Kidney (tissue), 13 donors: ENCODE measurements at regions not wholly inside any gene's neighbourhood (a gene's known extent, or its start where the extent isn't known, plus 50 kb on each side); places are given as distances from the start of the nearest gene placed in this dataset.
"Not testable (repeated sequence)": the region's sequence is repeated elsewhere in the genome, so short reads cannot be mapped to it uniquely, and the experiment has no call there.

Experiments used
- DNase-seq, 5 donors: peaks; one replicate each; pipeline ENCODE4 v3.0.0-alpha.2; 2013 to 2020
- FAIRE-seq: peaks from 2 replicates; lab custom pipeline; 2012; peaks lifted over from hg19 to GRCh38; lab: Jason Lieb, UNC
- H3K27ac ChIP-seq, 2 donors: one replicate each; pipeline ENCODE4 v1.7.0; 2013; ENCODE audit warnings: low read depth in 2 of 2, low read length in 2 of 2, inconsistent platforms in 1 of 2
- H3K27me3 ChIP-seq: one replicate; pipeline ENCODE4 v1.7.1; 2013; ENCODE audit warnings: low read length, inconsistent platforms; ENCODE audit not compliant: control insufficient read depth, insufficient read depth
- H3K36me3 ChIP-seq, 3 donors: one replicate each; pipeline versions ENCODE4 v1.7.0 to v1.7.1; 2013; ENCODE audit warnings: low read length in 3 of 3, control low read depth in 1 of 3, inconsistent platforms in 1 of 3; ENCODE audit not compliant: insufficient read depth in 3 of 3, control insufficient read depth in 2 of 3
- H3K4me1 ChIP-seq, 3 donors: one replicate each; pipeline versions ENCODE4 v1.7.0 to v1.7.1; 2013; ENCODE audit warnings: low read length in 3 of 3, inconsistent platforms in 1 of 3, low read depth in 1 of 3; ENCODE audit not compliant: control insufficient read depth in 2 of 3, insufficient read depth in 2 of 3
- H3K4me3 ChIP-seq, 3 donors: one replicate each; pipeline versions ENCODE4 v1.7.0 to v1.8.1; 2013; ENCODE audit warnings: low read length in 3 of 3, control low read depth in 1 of 3, inconsistent platforms in 1 of 3
- H3K9ac ChIP-seq, 3 donors: one replicate each; pipeline versions ENCODE4 v1.7.0 to v1.7.1; 2013; ENCODE audit warnings: low read length in 3 of 3, control low read depth in 1 of 3, inconsistent platforms in 1 of 3
- H3K9me3 ChIP-seq, 3 donors: one replicate each; pipeline versions ENCODE4 v1.7.0 to v1.7.1; 2013; ENCODE audit warnings: low read length in 3 of 3, control low read depth in 1 of 3, inconsistent platforms in 1 of 3; ENCODE audit not compliant: control insufficient read depth in 2 of 3, insufficient read depth in 1 of 3
- intact Hi-C: fragments of 100-400 bp; cut with DNase I; formaldehyde crosslinking; loops from one replicate; pipeline ENCODE4 v1.11.1; 2022
- TF ChIP-seq, protein P1 (sequence below): IDR thresholded peaks from 3 replicates; pipeline ENCODE4 v1.5.1; 2012; ENCODE audit warnings: mild to moderate bottlenecking, moderate library complexity, borderline replicate concordance; ENCODE audit not compliant: insufficient read depth; ENCODE audit errors: extremely low read depth
- donor health status: control.
- donor health status: control.
- donor health status: control.
- donor health status: control.
- donor health status: control.
- donor health status: DM: yes; HTN: yes; CAD: no.
- donor health status: Normal renal cell carcinoma (clear cell type).

GRCh38 chr16:65700596-65700995 is 578.7 kb upstream of the CDH11 start:
- intact Hi-C loops: no loop called here
- no peak for FAIRE-seq
- H3K9ac ChIP-seq: no peak overlapping the region
- H3K27ac ChIP-seq: no peak overlapping the region
- H3K9me3 ChIP-seq: no peaks in the 10 kb centered on the region
- H3K36me3 ChIP-seq: no peaks in the 10 kb centered on the region
- no peaks in the 10 kb centered on the region for H3K4me1 ChIP-seq
- no peak overlapping the region for H3K4me3 ChIP-seq
- no peak for DNase-seq
- TF ChIP-seq, protein P1, sequence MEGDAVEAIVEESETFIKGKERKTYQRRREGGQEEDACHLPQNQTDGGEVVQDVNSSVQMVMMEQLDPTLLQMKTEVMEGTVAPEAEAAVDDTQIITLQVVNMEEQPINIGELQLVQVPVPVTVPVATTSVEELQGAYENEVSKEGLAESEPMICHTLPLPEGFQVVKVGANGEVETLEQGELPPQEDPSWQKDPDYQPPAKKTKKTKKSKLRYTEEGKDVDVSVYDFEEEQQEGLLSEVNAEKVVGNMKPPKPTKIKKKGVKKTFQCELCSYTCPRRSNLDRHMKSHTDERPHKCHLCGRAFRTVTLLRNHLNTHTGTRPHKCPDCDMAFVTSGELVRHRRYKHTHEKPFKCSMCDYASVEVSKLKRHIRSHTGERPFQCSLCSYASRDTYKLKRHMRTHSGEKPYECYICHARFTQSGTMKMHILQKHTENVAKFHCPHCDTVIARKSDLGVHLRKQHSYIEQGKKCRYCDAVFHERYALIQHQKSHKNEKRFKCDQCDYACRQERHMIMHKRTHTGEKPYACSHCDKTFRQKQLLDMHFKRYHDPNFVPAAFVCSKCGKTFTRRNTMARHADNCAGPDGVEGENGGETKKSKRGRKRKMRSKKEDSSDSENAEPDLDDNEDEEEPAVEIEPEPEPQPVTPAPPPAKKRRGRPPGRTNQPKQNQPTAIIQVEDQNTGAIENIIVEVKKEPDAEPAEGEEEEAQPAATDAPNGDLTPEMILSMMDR: no peak
- H3K27me3 ChIP-seq: no peaks in the 10 kb centered on the region

GRCh38 chr16:65698791-65699321 is 577.0 kb upstream of the CDH11 start:
- no peak overlapping the region for H3K27ac ChIP-seq
- FAIRE-seq (no peak), DNase-seq (peak in 4 of 5 donors; percentile 78 to 96 (median 89))
- TF ChIP-seq, protein P1: no peak
- no peaks in the 10 kb centered on the region for H3K27me3 ChIP-seq
- H3K4me3 ChIP-seq: peak overlapping the region in 1 of 3 donors; percentile 37
- no peaks in the 10 kb centered on the region for H3K9me3 ChIP-seq
- H3K36me3 ChIP-seq: no peaks in the 10 kb centered on the region
- H3K4me1 ChIP-seq: no peaks in the 10 kb centered on the region
- no peak overlapping the region for H3K9ac ChIP-seq
- intact Hi-C loops: no loop called here

DNA sequence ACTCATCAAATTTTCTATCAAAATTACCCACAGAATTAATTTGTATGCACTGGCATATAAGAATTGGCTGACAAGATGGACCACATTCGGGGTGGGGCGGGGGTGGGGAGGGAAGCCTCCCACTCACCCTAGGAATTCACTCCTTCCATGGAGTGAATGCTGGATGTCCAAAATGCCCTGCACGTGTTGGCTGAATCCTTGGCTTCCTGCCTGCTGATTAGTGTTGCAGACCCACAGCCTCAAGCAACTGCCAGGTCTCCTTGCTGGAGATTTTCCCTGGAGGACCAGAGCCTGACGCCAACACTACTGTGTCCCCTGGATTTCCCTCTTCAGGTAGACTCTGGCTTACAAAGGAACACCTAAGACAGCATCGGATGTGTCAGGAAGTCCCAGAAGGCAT is 575.7 kb upstream of the CDH11 start:
- H3K36me3 ChIP-seq: no peaks in the 10 kb centered on the region
- DNase-seq: no peak
- no peaks in the 10 kb centered on the region for H3K9me3 ChIP-seq
- TF ChIP-seq, protein P1: no peak
- intact Hi-C loops: no loop called here
- no peak overlapping the region for H3K4me3 ChIP-seq
- no peak overlapping the region for H3K9ac ChIP-seq
- no peak overlapping the region for H3K27ac ChIP-seq
- no peak for FAIRE-seq
- no peaks in the 10 kb centered on the region for H3K4me1 ChIP-seq
- no peaks in the 10 kb centered on the region for H3K27me3 ChIP-seq

DNA sequence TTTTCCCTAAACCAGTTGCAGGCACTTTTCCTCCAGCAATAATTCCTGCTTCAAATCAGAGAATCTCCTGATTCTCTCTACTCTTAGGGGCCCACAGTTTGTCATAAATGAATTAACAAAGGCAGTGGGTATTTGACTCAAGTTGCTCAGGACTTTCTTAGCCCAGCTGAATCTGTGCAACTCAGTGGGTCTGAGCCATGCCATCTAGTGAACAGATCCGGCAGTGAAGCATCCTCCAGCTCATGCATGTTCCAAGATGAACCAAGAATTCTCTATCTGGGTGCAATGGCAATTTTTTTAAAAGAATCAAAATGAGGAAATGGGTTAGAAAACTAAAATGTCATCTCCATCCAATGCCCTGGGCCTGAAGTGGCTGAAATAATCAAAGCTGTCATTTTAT is 575.2 kb upstream of the CDH11 start:
- no peaks in the 10 kb centered on the region for H3K36me3 ChIP-seq
- no peak overlapping the region for H3K4me3 ChIP-seq
- TF ChIP-seq, protein P1: no peak
- intact Hi-C loops: no loop called here
- H3K4me1 ChIP-seq: no peaks in the 10 kb centered on the region
- no peak overlapping the region for H3K27ac ChIP-seq
- H3K9ac ChIP-seq: no peak overlapping the region
- H3K27me3 ChIP-seq: no peaks in the 10 kb centered on the region
- FAIRE-seq (no peak), DNase-seq (peak in 1 of 5 donors; percentile 32)
- H3K9me3 ChIP-seq: no peaks in the 10 kb centered on the region

- H3K9me3 ChIP-seq, H3K27ac ChIP-seq, H3K36me3 ChIP-seq, FAIRE-seq, H3K9ac ChIP-seq, H3K4me1 ChIP-seq, H3K27me3 ChIP-seq, DNase-seq, H3K4me3 ChIP-seq, intact Hi-C loops: not testable (repeated sequence)
Measured at GRCh38 chr16:65691846-65692245, 570.0 kb upstream of the CDH11 start.
